IMR-90 (cell line): ENCODE measurements at regions not wholly inside any gene's neighbourhood (a gene's known extent, or its start where the extent isn't known, plus 50 kb on each side); places are given as distances from the start of the nearest gene placed in this dataset.
A peak's percentile ranks its signal among the peaks of the same experiment; 100 is the strongest.

ENCODE experiments used
- ATAC-seq: fragments of 200-7000 bp; cut with Tn5 transposase; 2 replicates; pipeline ENCODE4 v1.9.1; 2020; ENCODE audit warnings: low read depth, mild to moderate bottlenecking, moderate library complexity
- BruUV-seq: library from RNA; stranded (reverse); fragments of 400-500 nt; replicated peaks from 2 replicates; lab custom pipeline; 2021; lab: Mats Ljungman, UMichigan
- CTCF ChIA-PET: fragments of 300-600 bp; formaldehyde crosslinking; extraction: SDS; loops from one replicate; lab custom pipeline; 2021; ENCODE audit warnings: antibody characterized with exemption; lab: Yijun Ruan, JAX
- POLR2A ChIA-PET: fragments of 300-600 bp; sonication (Branson Sonifier 250); formaldehyde crosslinking; loops from one replicate; lab custom pipeline; 2022; ENCODE audit warnings: antibody characterized with exemption; ENCODE audit not compliant: unreplicated experiment; lab: Charles Lee
- DNase-seq: peaks from one replicate; pipeline ENCODE4 v3.0.0; 2013
- H2AFZ ChIP-seq: replicated peaks from 2 replicates; pipeline ENCODE3; 2013; ENCODE audit warnings: low read length, mild to moderate bottlenecking; ENCODE audit not compliant: poor library complexity
- H2AK5ac ChIP-seq: 2 replicates; pipeline ENCODE4 v1.6.1; 2013; ENCODE audit warnings: low read depth, low read length, inconsistent platforms
- H2AK9ac ChIP-seq: replicated peaks from 2 replicates; pipeline ENCODE3; 2013; ENCODE audit warnings: mild to moderate bottlenecking, low read depth, low read length, moderate library complexity; ENCODE audit not compliant: poor library complexity
- H2BK120ac ChIP-seq: 2 replicates; pipeline ENCODE4 v1.6.1; 2013; ENCODE audit warnings: low read depth, low read length, inconsistent platforms
- H2BK15ac ChIP-seq: 3 replicates; pipeline ENCODE4 v1.6.1; 2013; ENCODE audit warnings: low read depth, low read length, inconsistent platforms
- H2BK20ac ChIP-seq: 2 replicates; pipeline ENCODE4 v1.6.1; 2013; ENCODE audit warnings: low read depth, mild to moderate bottlenecking, inconsistent platforms, low read length, moderate library complexity
- H2BK5ac ChIP-seq: 2 replicates; pipeline ENCODE4 v1.6.1; 2013; ENCODE audit warnings: mild to moderate bottlenecking, low read depth, low read length, inconsistent platforms; ENCODE audit not compliant: poor library complexity, severe bottlenecking
- H3K14ac ChIP-seq: replicated peaks from 2 replicates; pipeline ENCODE4 v1.6.1; 2013; ENCODE audit warnings: low read depth, low read length, inconsistent platforms
- H3K18ac ChIP-seq: 2 replicates; pipeline ENCODE4 v1.6.1; 2013; ENCODE audit warnings: low read depth, low read length, control low read depth
- H3K23ac ChIP-seq: 2 replicates; pipeline ENCODE4 v1.6.1; 2013; ENCODE audit warnings: low read depth, low read length, inconsistent platforms
- H3K27ac ChIP-seq: 2 replicates; pipeline ENCODE4 v1.5.1; 2013; ENCODE audit warnings: mild to moderate bottlenecking, control low read depth, low read length; ENCODE audit not compliant: insufficient read depth
- H3K27me3 ChIP-seq: 2 replicates; pipeline ENCODE4 v1.6.1; 2013; ENCODE audit warnings: low read length; ENCODE audit not compliant: control insufficient read depth, insufficient read depth
- H3K36me3 ChIP-seq: 2 replicates; pipeline ENCODE4 v1.6.1; 2013; ENCODE audit warnings: low read length, mixed read lengths; ENCODE audit not compliant: control insufficient read depth, insufficient read depth
- H3K4ac ChIP-seq: 2 replicates; pipeline ENCODE4 v1.6.1; 2013; ENCODE audit warnings: low read depth, low read length, inconsistent platforms
- H3K4me1 ChIP-seq: 2 replicates; pipeline ENCODE4 v1.6.1; 2013; ENCODE audit warnings: low read length, mixed read lengths; ENCODE audit not compliant: control insufficient read depth, insufficient read depth
- H3K4me2 ChIP-seq: 2 replicates; pipeline ENCODE4 v1.6.1; 2013; ENCODE audit warnings: low read depth, mild to moderate bottlenecking, control low read depth, low read length, moderate library complexity
- H3K4me3 ChIP-seq: 2 replicates; pipeline ENCODE4 v1.5.1; 2013; ENCODE audit warnings: low read depth, mild to moderate bottlenecking, control low read depth, low read length, moderate library complexity; ENCODE audit not compliant: insufficient read depth
- H3K56ac ChIP-seq: 2 replicates; pipeline ENCODE4 v1.6.1; 2013; ENCODE audit warnings: low read length, inconsistent platforms; ENCODE audit not compliant: insufficient read depth; ENCODE audit errors: extremely low read depth
- H3K79me1 ChIP-seq, 2 experiments: 2 replicates each; pipeline ENCODE4 v1.6.1; 2013; ENCODE audit warnings: low read length in 2 of 2, inconsistent platforms in 1 of 2, low read depth in 1 of 2
- H3K9ac ChIP-seq: 2 replicates; pipeline ENCODE4 v1.6.1; 2013; ENCODE audit warnings: low read depth, low read length, control low read depth
- H3K9me1 ChIP-seq: 2 replicates; pipeline ENCODE4 v1.6.1; 2013; ENCODE audit warnings: low read length, inconsistent platforms; ENCODE audit not compliant: insufficient read depth
- H3K9me3 ChIP-seq: 2 replicates; pipeline ENCODE4 v1.6.1; 2013; ENCODE audit warnings: low read length; ENCODE audit not compliant: control insufficient read depth, insufficient read depth
- H4K20me1 ChIP-seq: 2 replicates; pipeline ENCODE4 v1.6.1; 2013; ENCODE audit warnings: low read length, inconsistent platforms; ENCODE audit not compliant: insufficient read depth
- H4K5ac ChIP-seq: 2 replicates; pipeline ENCODE4 v1.6.1; 2013; ENCODE audit warnings: mild to moderate bottlenecking, low read depth, low read length, control low read depth
- H4K8ac ChIP-seq, 2 experiments: 2 replicates each; pipeline ENCODE4 v1.6.1; 2013; ENCODE audit warnings: low read depth in 2 of 2, low read length in 2 of 2, control low read depth in 1 of 2, inconsistent platforms in 1 of 2
- H4K91ac ChIP-seq: 2 replicates; pipeline ENCODE4 v1.6.1; 2013; ENCODE audit warnings: low read depth, low read length, inconsistent platforms; ENCODE audit not compliant: insufficient read depth
- CTCF ChIP-seq: conservative IDR thresholded peaks from 2 replicates; pipeline ENCODE4 v1.5.1; 2012; ENCODE audit warnings: mild to moderate bottlenecking, low read depth, low read length, improper control_type of control experiment
- RAD21 ChIP-seq: IDR thresholded peaks from 2 replicates; pipeline ENCODE4 v1.6.1; 2012; ENCODE audit warnings: low read length, improper control_type of control experiment
- SMC3 ChIP-seq: fragments of 150-350 bp; IDR thresholded peaks from 2 replicates; pipeline ENCODE4 v1.6.1; 2016; ENCODE audit warnings: low read depth, mild to moderate bottlenecking, antibody characterized with exemption, low read length, moderate library complexity
- USF2 ChIP-seq: fragments of 150-350 bp; IDR thresholded peaks from 2 replicates; pipeline ENCODE4 v1.6.1; 2017; ENCODE audit warnings: mild to moderate bottlenecking, antibody characterized with exemption, low read length, low read depth
- WGBS, 2 experiments: methylation state at CpG; one replicate each; pipeline versions ENCODE4 v1.1.5 to v1.1.7; 2013; ENCODE audit warnings: missing lambda C conversion rate in 2 of 2; ENCODE audit not compliant: insufficient read length in 1 of 2; ENCODE audit errors: extremely low coverage in 2 of 2; 5-methylcytosine and 5-hydroxymethylcytosine counted together
- dilution Hi-C: fragments of 300-500 bp; cut with HindIII; formaldehyde crosslinking; loops from one replicate; pipeline ENCODE4 v1.14.3; 2018; ENCODE audit warnings: low sequenced_read_pairs; ENCODE audit not compliant: unreplicated experiment
- in situ Hi-C: fragments of 300-500 bp; cut with MboI; formaldehyde crosslinking; loops from 3 replicates; pipeline ENCODE4 v1.14.3; 2019; ENCODE audit warnings: low sequenced_read_pairs, inconsistent platforms, mixed read lengths
- intact Hi-C: fragments of 100-400 bp; cut with micrococcal nuclease; formaldehyde crosslinking; loops from 2 replicates; pipeline ENCODE4 v1.10.0; 2022
- TF ChIP-seq, protein P1 (sequence below): fragments of 150-350 bp; IDR thresholded peaks from 2 replicates; pipeline ENCODE4 v1.6.1; 2016; ENCODE audit warnings: low read depth, mild to moderate bottlenecking, low read length, moderate library complexity, borderline replicate concordance

DNA sequence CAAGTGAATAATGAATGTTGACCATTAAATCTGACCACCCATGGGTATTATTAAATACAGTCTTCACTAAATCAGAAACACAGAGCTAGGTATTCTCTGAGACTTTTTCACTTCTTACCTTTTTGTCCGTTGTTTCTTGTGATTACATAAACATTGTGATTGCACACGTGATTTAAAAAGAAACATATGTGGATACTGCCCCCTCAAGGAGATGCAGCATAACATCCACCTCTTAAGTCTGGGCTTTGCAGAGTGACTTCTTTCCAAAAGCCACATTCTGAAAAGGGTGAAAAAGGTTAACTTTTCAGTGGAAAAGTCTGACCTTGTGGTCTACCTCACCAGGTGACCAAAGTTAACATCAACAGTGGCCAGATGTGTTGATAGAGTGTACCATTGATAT is 185.5 kb upstream of the FAR2 start:
- Histone ChIP-seq H3K4me3 (no peak overlapping the region), H3K9ac (no peak overlapping the region), H3K18ac (no peak overlapping the region), H3K4me2 (no peak overlapping the region), H2BK120ac (no peak overlapping the region), H3K4me1 (no peaks in the 10 kb centered on the region), H4K5ac (no peak overlapping the region), H3K9me3 (no peaks in the 10 kb centered on the region), H3K56ac (no peak overlapping the region), H4K91ac (no peak overlapping the region), H3K14ac (no peak overlapping the region), H3K27me3 (no peaks in the 10 kb centered on the region), H2AFZ (no peak overlapping the region), H2AK9ac (no peak overlapping the region), H4K8ac (peak overlapping the region in 1 of 2 experiments; percentile 59; a peak in 1 of 4 replicates), H3K4ac (no peak overlapping the region), H2BK15ac (no peak overlapping the region), H3K27ac (no peak overlapping the region), H2BK20ac (0 out of 2 replicates have a peak overlapping the region, but pooled peaks have one; percentile 55), H2AK5ac (no peak overlapping the region), H3K9me1 (no peaks in the 10 kb centered on the region), H2BK5ac (no peak overlapping the region), H3K79me1 (no peaks in the 10 kb centered on the region), H3K23ac (no peak overlapping the region), H3K36me3 (no peaks in the 10 kb centered on the region), H4K20me1 (no peaks in the 10 kb centered on the region)
- TF ChIP-seq, protein P1, sequence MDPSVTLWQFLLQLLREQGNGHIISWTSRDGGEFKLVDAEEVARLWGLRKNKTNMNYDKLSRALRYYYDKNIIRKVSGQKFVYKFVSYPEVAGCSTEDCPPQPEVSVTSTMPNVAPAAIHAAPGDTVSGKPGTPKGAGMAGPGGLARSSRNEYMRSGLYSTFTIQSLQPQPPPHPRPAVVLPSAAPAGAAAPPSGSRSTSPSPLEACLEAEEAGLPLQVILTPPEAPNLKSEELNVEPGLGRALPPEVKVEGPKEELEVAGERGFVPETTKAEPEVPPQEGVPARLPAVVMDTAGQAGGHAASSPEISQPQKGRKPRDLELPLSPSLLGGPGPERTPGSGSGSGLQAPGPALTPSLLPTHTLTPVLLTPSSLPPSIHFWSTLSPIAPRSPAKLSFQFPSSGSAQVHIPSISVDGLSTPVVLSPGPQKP = no peak
- peak; percentile 62 for TF ChIP-seq RAD21
- TF ChIP-seq SMC3 = peak; percentile 38; the same call in 1 of the 2 replicates
- TF ChIP-seq CTCF = peak; percentile 51
- TF ChIP-seq USF2 = peak; percentile 74
- no CpG with 5 or more reads among the region's 2 CpGs for WGBS, 2 experiments
- intact Hi-C loops (no loop called here), in situ Hi-C loops (no loop called here), dilution Hi-C loops (no loop called here)
- ATAC-seq (peak; percentile 40; the same call in 1 of the 2 replicates), DNase-seq (peak; percentile 54)
- ChIA-PET CTCF (interaction anchor here (0.8 kb wide), 1 partner anchor 58 kb away, joined by 3 read pairs; no protein-coding TSS in a partner anchor), POLR2A (no interaction called here)
- no TSS peak for BruUV-seq
